GM12878 (cell line): ENCODE measurements at regions not wholly inside any gene's neighbourhood (a gene's known extent, or its start where the extent isn't known, plus 50 kb on each side); places are given as distances from the start of the nearest gene placed in this dataset.

Experiments
- ATAC-seq: fragments of 200-7000 bp; cut with Tn5 transposase; 3 replicates; pipeline ENCODE4 v1.9.1; 2020; ENCODE audit warnings: mild to moderate bottlenecking, moderate library complexity
- BruUV-seq: library from RNA; stranded (reverse); fragments of 400-500 nt; replicated peaks from 2 replicates; lab custom pipeline; 2021; lab: Mats Ljungman, UMichigan
- CTCF ChIA-PET: fragments of 300-600 bp; sonication (Branson Sonifier 250); formaldehyde crosslinking; extraction: SDS; loops from one replicate; lab custom pipeline; 2021; ENCODE audit warnings: inconsistent platforms; lab: Yijun Ruan, JAX
- POLR2A ChIA-PET: fragments of 350-600 bp; formaldehyde crosslinking; extraction: SDS; loops from one replicate; lab custom pipeline; 2021; ENCODE audit warnings: inconsistent platforms; lab: Charles Lee
- RAD21 ChIA-PET: fragments of 300-600 bp; sonication (Branson Sonifier 250); formaldehyde crosslinking; loops from one replicate; lab custom pipeline; 2023; ENCODE audit warnings: antibody characterized with exemption; ENCODE audit not compliant: unreplicated experiment; lab: Charles Lee
- SMC1A ChIA-PET: fragments of 300-600 bp; sonication (Branson Sonifier 250); formaldehyde crosslinking; loops from one replicate; lab custom pipeline; 2023; ENCODE audit not compliant: unreplicated experiment, uncharacterized antibody; lab: Charles Lee
- DNase-seq: peaks from one replicate; pipeline ENCODE4 v3.0.0-alpha.2; 2011; ENCODE audit warnings: low read depth, low spot score
- FAIRE-seq: peaks from 3 replicates; lab custom pipeline; 2011; peaks lifted over from hg19 to GRCh38; lab: Jason Lieb, UNC
- H2AFZ ChIP-seq: 2 replicates; pipeline ENCODE4 v1.6.0; 2011; ENCODE audit warnings: low read depth, low read length, control low read depth; ENCODE audit not compliant: control insufficient read depth
- H3K27ac ChIP-seq: 2 replicates; pipeline ENCODE4 v1.5.1; 2011; ENCODE audit warnings: control low read depth; ENCODE audit not compliant: control insufficient read depth, insufficient read depth
- H3K27me3 ChIP-seq, 2 experiments: replicated peaks in 1 of 2; 2 replicates each; pipeline versions ENCODE4 v1.6.0 to v1.6.1; 2011; ENCODE audit warnings: low read length in 1 of 2; ENCODE audit not compliant: control insufficient read depth in 2 of 2, insufficient read depth in 2 of 2
- H3K36me3 ChIP-seq, 2 experiments: 2 replicates each; pipeline ENCODE4 v1.5.1; 2011; ENCODE audit warnings: low read length in 1 of 2; ENCODE audit not compliant: control insufficient read depth in 2 of 2, insufficient read depth in 2 of 2
- H3K4me1 ChIP-seq: 2 replicates; pipeline ENCODE4 v1.6.1; 2011; ENCODE audit warnings: mild to moderate bottlenecking, low read length, moderate library complexity, mixed read lengths; ENCODE audit not compliant: control insufficient read depth, insufficient read depth
- H3K4me2 ChIP-seq: 2 replicates; pipeline ENCODE4 v1.6.0; 2011; ENCODE audit warnings: control low read depth; ENCODE audit not compliant: control insufficient read depth, insufficient read depth
- H3K4me3 ChIP-seq: fragments of 200-600 bp; sonication (generic); 2 replicates; pipeline ENCODE4 v1.5.1; 2016
- H3K79me2 ChIP-seq: 2 replicates; pipeline ENCODE4 v1.6.0; 2011; ENCODE audit warnings: low read length; ENCODE audit not compliant: control insufficient read depth, insufficient read depth
- H3K9ac ChIP-seq: 2 replicates; pipeline ENCODE4 v1.8.0; 2011; ENCODE audit warnings: low read length, control low read depth, mixed read lengths; ENCODE audit not compliant: control insufficient read depth, insufficient read depth
- H3K9me3 ChIP-seq: replicated peaks from 3 replicates; pipeline ENCODE4 v1.5.1; 2011; ENCODE audit warnings: mild to moderate bottlenecking, low read length; ENCODE audit not compliant: control insufficient read depth, insufficient read depth
- H4K20me1 ChIP-seq: 2 replicates; pipeline ENCODE4 v1.6.0; 2011; ENCODE audit not compliant: control insufficient read depth, insufficient read depth
- CBFB ChIP-seq: IDR thresholded peaks from 2 replicates; pipeline ENCODE4 v1.6.1; 2016; ENCODE audit warnings: antibody characterized with exemption, low read depth
- STAT1 ChIP-seq: fragments of 450-650 bp; conservative IDR thresholded peaks from 2 replicates; pipeline ENCODE4 v1.6.1; 2014; ENCODE audit warnings: antibody characterized with exemption, mild to moderate bottlenecking
- YBX1 ChIP-seq: fragments of 450-650 bp; IDR thresholded peaks from 2 replicates; pipeline ENCODE4 v1.6.1; 2016; ENCODE audit warnings: antibody characterized with exemption
- ZNF622 ChIP-seq: fragments of 450-650 bp; IDR thresholded peaks from 2 replicates; pipeline ENCODE4 v1.6.1; 2017; ENCODE audit warnings: mild to moderate bottlenecking, inconsistent platforms
- WGBS: methylation state at CpG from one replicate; pipeline ENCODE4 v1.1.6; 2016; ENCODE audit warnings: low lambda C conversion rate; ENCODE audit not compliant: insufficient replicate concordance, insufficient coverage; ENCODE audit errors: missing lambda C conversion rate; 5-methylcytosine and 5-hydroxymethylcytosine counted together
- in situ Hi-C: fragments of 300-500 bp; cut with MboI; formaldehyde crosslinking; loops from 9 replicates; pipeline ENCODE4 v1.14.3; 2018; ENCODE audit warnings: mixed read lengths
- intact Hi-C: fragments of 100-400 bp; cut with micrococcal nuclease; formaldehyde crosslinking; loops from one replicate; pipeline ENCODE4 v1.14.2; 2022; ENCODE audit not compliant: unreplicated experiment
- TF ChIP-seq, protein P1 (sequence below): IDR thresholded peaks from 2 replicates; pipeline ENCODE4 v1.6.1; 2012; ENCODE audit warnings: improper control_type of control experiment, low read depth, low read length; ENCODE audit not compliant: insufficient replicate concordance
- TF ChIP-seq, protein P2 (sequence below): fragments of 450-650 bp; IDR thresholded peaks from 2 replicates; pipeline ENCODE4 v1.6.1; 2016; ENCODE audit warnings: mild to moderate bottlenecking, moderate library complexity, borderline replicate concordance
- TF ChIP-seq, protein P3 (sequence below): fragments of 450-650 bp; formaldehyde crosslinking; IDR thresholded peaks from 2 replicates; pipeline ENCODE4 v1.5.0; 2022; ENCODE audit warnings: mild to moderate bottlenecking, missing genetic modification characterization
- TF ChIP-seq, protein P4 (sequence below): fragments of 150-350 bp; IDR thresholded peaks from 2 replicates; pipeline ENCODE4 v1.6.1; 2016; ENCODE audit warnings: low read depth, low read length

DNA sequence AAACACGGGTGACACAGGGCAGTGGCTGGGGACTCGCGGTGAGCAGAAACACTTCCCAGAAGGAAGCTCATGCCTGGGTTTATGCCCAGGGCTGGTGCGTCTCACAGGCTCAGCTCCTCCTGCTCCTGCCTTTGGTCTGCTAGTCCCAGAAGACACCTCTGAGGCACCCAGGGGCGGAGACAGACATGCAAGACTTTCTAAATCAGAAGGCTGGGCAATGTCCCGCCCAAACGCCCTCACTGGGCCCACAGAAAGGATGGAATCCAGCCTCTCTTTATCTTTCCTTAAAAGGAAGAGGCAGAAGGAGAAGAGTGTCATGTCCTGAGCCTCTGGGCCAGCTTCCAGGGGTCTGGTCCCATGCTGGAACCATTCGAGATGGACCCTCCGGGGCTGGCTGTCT lies 197.7 kb upstream of the RPL38 start:
- DNase-seq (no peak), ATAC-seq (no peak), FAIRE-seq (no peak)
- ChIA-PET RAD21 (no interaction called here), POLR2A (no interaction called here), SMC1A (no interaction called here), CTCF (no interaction called here)
- BruUV-seq, result no TSS peak
- in situ Hi-C loops (no loop called here), intact Hi-C loops (no loop called here)
- no peaks in the 10 kb centered on the region for H3K9me3 ChIP-seq
- no peaks in the 10 kb centered on the region for H3K79me2 ChIP-seq
- no peak overlapping the region for H3K4me3 ChIP-seq
- H3K9ac ChIP-seq, result no peak overlapping the region
- peaks cover 4 to 5% of the 10 kb centered on the region in 2 experiments; a peak in 3 of 4 replicates for H3K27me3 ChIP-seq
- H3K4me2 ChIP-seq, result no peak overlapping the region
- no peak overlapping the region for H3K27ac ChIP-seq
- no peaks in the 10 kb centered on the region for H3K4me1 ChIP-seq
- H4K20me1 ChIP-seq, result no peaks in the 10 kb centered on the region
- WGBS, result 27% methylated on average over 9 of the region's 9 CpGs
- no peaks in the 10 kb centered on the region for H3K36me3 ChIP-seq
- no peak overlapping the region for H2AFZ ChIP-seq
- TF ChIP-seq, protein P1, sequence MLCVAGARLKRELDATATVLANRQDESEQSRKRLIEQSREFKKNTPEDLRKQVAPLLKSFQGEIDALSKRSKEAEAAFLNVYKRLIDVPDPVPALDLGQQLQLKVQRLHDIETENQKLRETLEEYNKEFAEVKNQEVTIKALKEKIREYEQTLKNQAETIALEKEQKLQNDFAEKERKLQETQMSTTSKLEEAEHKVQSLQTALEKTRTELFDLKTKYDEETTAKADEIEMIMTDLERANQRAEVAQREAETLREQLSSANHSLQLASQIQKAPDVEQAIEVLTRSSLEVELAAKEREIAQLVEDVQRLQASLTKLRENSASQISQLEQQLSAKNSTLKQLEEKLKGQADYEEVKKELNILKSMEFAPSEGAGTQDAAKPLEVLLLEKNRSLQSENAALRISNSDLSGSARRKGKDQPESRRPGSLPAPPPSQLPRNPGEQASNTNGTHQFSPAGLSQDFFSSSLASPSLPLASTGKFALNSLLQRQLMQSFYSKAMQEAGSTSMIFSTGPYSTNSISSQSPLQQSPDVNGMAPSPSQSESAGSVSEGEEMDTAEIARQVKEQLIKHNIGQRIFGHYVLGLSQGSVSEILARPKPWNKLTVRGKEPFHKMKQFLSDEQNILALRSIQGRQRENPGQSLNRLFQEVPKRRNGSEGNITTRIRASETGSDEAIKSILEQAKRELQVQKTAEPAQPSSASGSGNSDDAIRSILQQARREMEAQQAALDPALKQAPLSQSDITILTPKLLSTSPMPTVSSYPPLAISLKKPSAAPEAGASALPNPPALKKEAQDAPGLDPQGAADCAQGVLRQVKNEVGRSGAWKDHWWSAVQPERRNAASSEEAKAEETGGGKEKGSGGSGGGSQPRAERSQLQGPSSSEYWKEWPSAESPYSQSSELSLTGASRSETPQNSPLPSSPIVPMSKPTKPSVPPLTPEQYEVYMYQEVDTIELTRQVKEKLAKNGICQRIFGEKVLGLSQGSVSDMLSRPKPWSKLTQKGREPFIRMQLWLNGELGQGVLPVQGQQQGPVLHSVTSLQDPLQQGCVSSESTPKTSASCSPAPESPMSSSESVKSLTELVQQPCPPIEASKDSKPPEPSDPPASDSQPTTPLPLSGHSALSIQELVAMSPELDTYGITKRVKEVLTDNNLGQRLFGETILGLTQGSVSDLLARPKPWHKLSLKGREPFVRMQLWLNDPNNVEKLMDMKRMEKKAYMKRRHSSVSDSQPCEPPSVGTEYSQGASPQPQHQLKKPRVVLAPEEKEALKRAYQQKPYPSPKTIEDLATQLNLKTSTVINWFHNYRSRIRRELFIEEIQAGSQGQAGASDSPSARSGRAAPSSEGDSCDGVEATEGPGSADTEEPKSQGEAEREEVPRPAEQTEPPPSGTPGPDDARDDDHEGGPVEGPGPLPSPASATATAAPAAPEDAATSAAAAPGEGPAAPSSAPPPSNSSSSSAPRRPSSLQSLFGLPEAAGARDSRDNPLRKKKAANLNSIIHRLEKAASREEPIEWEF, result no peak
- no peak for TF ChIP-seq YBX1
- TF ChIP-seq, protein P2, sequence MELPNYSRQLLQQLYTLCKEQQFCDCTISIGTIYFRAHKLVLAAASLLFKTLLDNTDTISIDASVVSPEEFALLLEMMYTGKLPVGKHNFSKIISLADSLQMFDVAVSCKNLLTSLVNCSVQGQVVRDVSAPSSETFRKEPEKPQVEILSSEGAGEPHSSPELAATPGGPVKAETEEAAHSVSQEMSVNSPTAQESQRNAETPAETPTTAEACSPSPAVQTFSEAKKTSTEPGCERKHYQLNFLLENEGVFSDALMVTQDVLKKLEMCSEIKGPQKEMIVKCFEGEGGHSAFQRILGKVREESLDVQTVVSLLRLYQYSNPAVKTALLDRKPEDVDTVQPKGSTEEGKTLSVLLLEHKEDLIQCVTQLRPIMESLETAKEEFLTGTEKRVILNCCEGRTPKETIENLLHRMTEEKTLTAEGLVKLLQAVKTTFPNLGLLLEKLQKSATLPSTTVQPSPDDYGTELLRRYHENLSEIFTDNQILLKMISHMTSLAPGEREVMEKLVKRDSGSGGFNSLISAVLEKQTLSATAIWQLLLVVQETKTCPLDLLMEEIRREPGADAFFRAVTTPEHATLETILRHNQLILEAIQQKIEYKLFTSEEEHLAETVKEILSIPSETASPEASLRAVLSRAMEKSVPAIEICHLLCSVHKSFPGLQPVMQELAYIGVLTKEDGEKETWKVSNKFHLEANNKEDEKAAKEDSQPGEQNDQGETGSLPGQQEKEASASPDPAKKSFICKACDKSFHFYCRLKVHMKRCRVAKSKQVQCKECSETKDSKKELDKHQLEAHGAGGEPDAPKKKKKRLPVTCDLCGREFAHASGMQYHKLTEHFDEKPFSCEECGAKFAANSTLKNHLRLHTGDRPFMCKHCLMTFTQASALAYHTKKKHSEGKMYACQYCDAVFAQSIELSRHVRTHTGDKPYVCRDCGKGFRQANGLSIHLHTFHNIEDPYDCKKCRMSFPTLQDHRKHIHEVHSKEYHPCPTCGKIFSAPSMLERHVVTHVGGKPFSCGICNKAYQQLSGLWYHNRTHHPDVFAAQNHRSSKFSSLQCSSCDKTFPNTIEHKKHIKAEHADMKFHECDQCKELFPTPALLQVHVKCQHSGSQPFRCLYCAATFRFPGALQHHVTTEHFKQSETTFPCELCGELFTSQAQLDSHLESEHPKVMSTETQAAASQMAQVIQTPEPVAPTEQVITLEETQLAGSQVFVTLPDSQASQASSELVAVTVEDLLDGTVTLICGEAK, result no peak
- no peak for TF ChIP-seq CBFB
- TF ChIP-seq ZNF622, result no peak
- TF ChIP-seq STAT1, result no peak
- TF ChIP-seq, protein P3, sequence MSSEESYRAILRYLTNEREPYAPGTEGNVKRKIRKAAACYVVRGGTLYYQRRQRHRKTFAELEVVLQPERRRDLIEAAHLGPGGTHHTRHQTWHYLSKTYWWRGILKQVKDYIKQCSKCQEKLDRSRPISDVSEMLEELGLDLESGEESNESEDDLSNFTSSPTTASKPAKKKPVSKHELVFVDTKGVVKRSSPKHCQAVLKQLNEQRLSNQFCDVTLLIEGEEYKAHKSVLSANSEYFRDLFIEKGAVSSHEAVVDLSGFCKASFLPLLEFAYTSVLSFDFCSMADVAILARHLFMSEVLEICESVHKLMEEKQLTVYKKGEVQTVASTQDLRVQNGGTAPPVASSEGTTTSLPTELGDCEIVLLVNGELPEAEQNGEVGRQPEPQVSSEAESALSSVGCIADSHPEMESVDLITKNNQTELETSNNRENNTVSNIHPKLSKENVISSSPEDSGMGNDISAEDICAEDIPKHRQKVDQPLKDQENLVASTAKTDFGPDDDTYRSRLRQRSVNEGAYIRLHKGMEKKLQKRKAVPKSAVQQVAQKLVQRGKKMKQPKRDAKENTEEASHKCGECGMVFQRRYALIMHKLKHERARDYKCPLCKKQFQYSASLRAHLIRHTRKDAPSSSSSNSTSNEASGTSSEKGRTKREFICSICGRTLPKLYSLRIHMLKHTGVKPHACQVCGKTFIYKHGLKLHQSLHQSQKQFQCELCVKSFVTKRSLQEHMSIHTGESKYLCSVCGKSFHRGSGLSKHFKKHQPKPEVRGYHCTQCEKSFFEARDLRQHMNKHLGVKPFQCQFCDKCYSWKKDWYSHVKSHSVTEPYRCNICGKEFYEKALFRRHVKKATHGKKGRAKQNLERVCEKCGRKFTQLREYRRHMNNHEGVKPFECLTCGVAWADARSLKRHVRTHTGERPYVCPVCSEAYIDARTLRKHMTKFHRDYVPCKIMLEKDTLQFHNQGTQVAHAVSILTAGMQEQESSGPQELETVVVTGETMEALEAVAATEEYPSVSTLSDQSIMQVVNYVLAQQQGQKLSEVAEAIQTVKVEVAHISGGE (CRISPR knock-in tag), result no peak
- TF ChIP-seq, protein P4, sequence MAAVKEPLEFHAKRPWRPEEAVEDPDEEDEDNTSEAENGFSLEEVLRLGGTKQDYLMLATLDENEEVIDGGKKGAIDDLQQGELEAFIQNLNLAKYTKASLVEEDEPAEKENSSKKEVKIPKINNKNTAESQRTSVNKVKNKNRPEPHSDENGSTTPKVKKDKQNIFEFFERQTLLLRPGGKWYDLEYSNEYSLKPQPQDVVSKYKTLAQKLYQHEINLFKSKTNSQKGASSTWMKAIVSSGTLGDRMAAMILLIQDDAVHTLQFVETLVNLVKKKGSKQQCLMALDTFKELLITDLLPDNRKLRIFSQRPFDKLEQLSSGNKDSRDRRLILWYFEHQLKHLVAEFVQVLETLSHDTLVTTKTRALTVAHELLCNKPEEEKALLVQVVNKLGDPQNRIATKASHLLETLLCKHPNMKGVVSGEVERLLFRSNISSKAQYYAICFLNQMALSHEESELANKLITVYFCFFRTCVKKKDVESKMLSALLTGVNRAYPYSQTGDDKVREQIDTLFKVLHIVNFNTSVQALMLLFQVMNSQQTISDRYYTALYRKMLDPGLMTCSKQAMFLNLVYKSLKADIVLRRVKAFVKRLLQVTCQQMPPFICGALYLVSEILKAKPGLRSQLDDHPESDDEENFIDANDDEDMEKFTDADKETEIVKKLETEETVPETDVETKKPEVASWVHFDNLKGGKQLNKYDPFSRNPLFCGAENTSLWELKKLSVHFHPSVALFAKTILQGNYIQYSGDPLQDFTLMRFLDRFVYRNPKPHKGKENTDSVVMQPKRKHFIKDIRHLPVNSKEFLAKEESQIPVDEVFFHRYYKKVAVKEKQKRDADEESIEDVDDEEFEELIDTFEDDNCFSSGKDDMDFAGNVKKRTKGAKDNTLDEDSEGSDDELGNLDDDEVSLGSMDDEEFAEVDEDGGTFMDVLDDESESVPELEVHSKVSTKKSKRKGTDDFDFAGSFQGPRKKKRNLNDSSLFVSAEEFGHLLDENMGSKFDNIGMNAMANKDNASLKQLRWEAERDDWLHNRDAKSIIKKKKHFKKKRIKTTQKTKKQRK, result no peak
